Skeletal muscle cell (primary cell): ENCODE measurements at regions not wholly inside any gene's neighbourhood (a gene's known extent, or its start where the extent isn't known, plus 50 kb on each side); places are given as distances from the start of the nearest gene placed in this dataset.

Experiments
- DNase-seq: peaks from one replicate; pipeline ENCODE4 v3.0.0-alpha.2; 2010; ENCODE audit warnings: low read depth
- H3K4me3 ChIP-seq: 2 replicates; pipeline ENCODE4 v1.5.1; 2011; ENCODE audit warnings: low read depth, mild to moderate bottlenecking, control low read depth, low read length, moderate library complexity

- H3K4me3 ChIP-seq = no peak overlapping the region
- DNase-seq = no peak
Observed at GRCh38 chr9:549455-549997, 292.0 kb upstream of the DMRT1 start.

- no peak overlapping the region for H3K4me3 ChIP-seq
- DNase-seq = no peak
Observed at GRCh38 chr9:550333-550732, 291.2 kb upstream of the DMRT1 start.

GRCh38 chr9:551986-552929 lies 289.2 kb upstream of the DMRT1 start:
- DNase-seq = no peak
- no peak overlapping the region for H3K4me3 ChIP-seq

- no peak overlapping the region for H3K4me3 ChIP-seq
- DNase-seq = no peak
Observed at GRCh38 chr9:555493-555892, 286.0 kb upstream of the DMRT1 start.

- no peak for DNase-seq
- no peak overlapping the region for H3K4me3 ChIP-seq
Observed at GRCh38 chr9:556199-556598, 285.3 kb upstream of the DMRT1 start.

- no peak overlapping the region for H3K4me3 ChIP-seq
- DNase-seq = no peak
Observed at GRCh38 chr9:556675-557074, 284.8 kb upstream of the DMRT1 start.

- H3K4me3 ChIP-seq = no peak overlapping the region
Observed at GRCh38 chr9:557601-558201, 283.8 kb upstream of the DMRT1 start.

GRCh38 chr9:561427-561826 lies 280.1 kb upstream of the DMRT1 start:
- no peak for DNase-seq
- H3K4me3 ChIP-seq = no peak overlapping the region

More at GRCh38 chr9:557601-558201, 283.8 kb upstream of the DMRT1 start:
- no peak for DNase-seq

GRCh38 chr9:563200-563599 lies 278.3 kb upstream of the DMRT1 start:
- H3K4me3 ChIP-seq = no peak overlapping the region
- no peak for DNase-seq

GRCh38 chr9:565528-565927 lies 276.0 kb upstream of the DMRT1 start:
- DNase-seq = no peak
- H3K4me3 ChIP-seq = no peak overlapping the region

- no peak for DNase-seq
- H3K4me3 ChIP-seq = no peak overlapping the region
Observed at GRCh38 chr9:567128-567746, 274.3 kb upstream of the DMRT1 start.

GRCh38 chr9:567747-568305 lies 273.7 kb upstream of the DMRT1 start:
- no peak for DNase-seq
- H3K4me3 ChIP-seq = no peak overlapping the region

- no peak overlapping the region for H3K4me3 ChIP-seq
- no peak for DNase-seq
Observed at GRCh38 chr9:569296-569695, 272.2 kb upstream of the DMRT1 start.

GRCh38 chr9:570187-570586 lies 271.3 kb upstream of the DMRT1 start:
- H3K4me3 ChIP-seq = no peak overlapping the region
- no peak for DNase-seq

- no peak overlapping the region for H3K4me3 ChIP-seq
- no peak for DNase-seq
Observed at GRCh38 chr9:571066-571465, 270.4 kb upstream of the DMRT1 start.

- no peak overlapping the region for H3K4me3 ChIP-seq
- no peak for DNase-seq
Observed at GRCh38 chr9:571741-572140, 269.8 kb upstream of the DMRT1 start.

GRCh38 chr9:573691-574410 lies 267.6 kb upstream of the DMRT1 start:
- DNase-seq = no peak
- no peak overlapping the region for H3K4me3 ChIP-seq

- H3K4me3 ChIP-seq = no peak overlapping the region
- no peak for DNase-seq
Observed at GRCh38 chr9:575139-575538, 266.4 kb upstream of the DMRT1 start.

GRCh38 chr9:580652-581342 lies 260.7 kb upstream of the DMRT1 start:
- no peak overlapping the region for H3K4me3 ChIP-seq
- DNase-seq = no peak
